ENCODE measurements at regions not wholly inside any gene's neighbourhood (a gene's known extent, or its start where the extent isn't known, plus 50 kb on each side); places are given as distances from the start of the nearest gene placed in this dataset. TPM values are rescaled to one million over a fixed set of nuclear protein-coding genes. Genes with fewer than 3 reads are reported as not detected.

Small RNA genes in the stretch of these regions (small RNA-seq; reads per million reads assigned to genes)
- gene AC074050.1, result not detected

Measured in GM12878 (cell line).